ENCODE measurements at regions not wholly inside any gene's neighbourhood (a gene's known extent, or its start where the extent isn't known, plus 50 kb on each side); places are given as distances from the start of the nearest gene placed in this dataset.
"Not testable (repeated sequence)": the region's sequence is repeated elsewhere in the genome, so short reads cannot be mapped to it uniquely, and the experiment has no call there.

DNA sequence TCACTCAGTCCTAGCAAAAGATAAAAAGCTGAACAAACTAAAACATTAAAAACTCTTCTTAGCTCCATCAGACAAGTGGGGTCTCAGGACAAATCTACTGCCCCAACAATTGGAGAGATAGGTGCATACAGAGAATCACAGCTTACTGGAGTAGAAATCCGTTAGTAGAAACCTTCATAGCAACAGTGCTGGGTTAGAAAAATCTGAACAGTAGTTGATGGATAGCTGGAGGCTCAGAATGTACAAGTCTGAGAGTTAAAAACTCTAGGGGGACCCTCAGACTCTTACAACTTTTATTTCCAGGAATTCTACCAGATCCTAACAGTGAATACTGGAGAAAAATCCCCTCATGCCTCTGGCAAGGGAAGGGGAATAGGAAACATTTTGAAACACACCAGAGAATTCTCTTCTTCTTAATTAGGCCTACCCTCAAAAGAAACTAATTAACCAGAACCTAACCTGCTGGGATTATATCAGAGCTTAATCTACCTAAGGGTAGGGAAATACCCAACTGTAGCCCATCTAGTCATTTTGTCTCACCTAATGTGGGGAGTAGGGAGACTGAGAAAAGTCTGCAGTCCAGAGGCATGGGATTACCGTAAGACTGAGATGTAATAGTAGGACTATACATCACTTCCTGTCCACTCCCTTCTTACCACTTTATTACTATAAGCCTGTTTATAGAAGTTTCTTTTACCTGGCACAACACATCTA is 165.0 kb upstream of the CTSO start:
- TF ChIP-seq ZFX (IDR thresholded peaks at IDR 0.05) = no peak
- TF ChIP-seq, protein P1, sequence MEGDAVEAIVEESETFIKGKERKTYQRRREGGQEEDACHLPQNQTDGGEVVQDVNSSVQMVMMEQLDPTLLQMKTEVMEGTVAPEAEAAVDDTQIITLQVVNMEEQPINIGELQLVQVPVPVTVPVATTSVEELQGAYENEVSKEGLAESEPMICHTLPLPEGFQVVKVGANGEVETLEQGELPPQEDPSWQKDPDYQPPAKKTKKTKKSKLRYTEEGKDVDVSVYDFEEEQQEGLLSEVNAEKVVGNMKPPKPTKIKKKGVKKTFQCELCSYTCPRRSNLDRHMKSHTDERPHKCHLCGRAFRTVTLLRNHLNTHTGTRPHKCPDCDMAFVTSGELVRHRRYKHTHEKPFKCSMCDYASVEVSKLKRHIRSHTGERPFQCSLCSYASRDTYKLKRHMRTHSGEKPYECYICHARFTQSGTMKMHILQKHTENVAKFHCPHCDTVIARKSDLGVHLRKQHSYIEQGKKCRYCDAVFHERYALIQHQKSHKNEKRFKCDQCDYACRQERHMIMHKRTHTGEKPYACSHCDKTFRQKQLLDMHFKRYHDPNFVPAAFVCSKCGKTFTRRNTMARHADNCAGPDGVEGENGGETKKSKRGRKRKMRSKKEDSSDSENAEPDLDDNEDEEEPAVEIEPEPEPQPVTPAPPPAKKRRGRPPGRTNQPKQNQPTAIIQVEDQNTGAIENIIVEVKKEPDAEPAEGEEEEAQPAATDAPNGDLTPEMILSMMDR (conservative IDR thresholded peaks at IDR 0.05) = no peak
- no peak overlapping the region for H3K27ac ChIP-seq

DNA sequence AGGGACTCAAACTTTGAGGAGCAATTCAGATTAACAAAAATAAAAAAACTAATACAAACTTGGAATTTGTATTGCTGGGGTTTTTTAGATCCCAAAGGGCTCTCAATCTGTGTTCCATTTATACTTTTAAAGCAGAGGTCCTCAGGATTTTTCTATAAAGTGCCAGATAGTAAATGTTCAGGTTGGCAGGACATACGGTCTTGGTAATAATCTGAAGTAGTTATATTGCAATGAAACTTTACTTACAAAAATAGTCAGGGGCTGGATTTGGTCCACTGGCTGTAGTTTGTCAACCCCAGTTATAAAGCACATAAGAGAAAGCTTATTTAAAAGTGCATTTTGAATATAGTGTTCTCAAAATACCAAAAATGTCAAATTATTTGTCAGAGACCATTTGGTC is 164.1 kb upstream of the CTSO start:
- no peak for TF ChIP-seq ZFX (IDR thresholded peaks at IDR 0.05)
- TF ChIP-seq, protein P1 (conservative IDR thresholded peaks at IDR 0.05) = no peak
- H3K27ac ChIP-seq = no peak overlapping the region

DNA sequence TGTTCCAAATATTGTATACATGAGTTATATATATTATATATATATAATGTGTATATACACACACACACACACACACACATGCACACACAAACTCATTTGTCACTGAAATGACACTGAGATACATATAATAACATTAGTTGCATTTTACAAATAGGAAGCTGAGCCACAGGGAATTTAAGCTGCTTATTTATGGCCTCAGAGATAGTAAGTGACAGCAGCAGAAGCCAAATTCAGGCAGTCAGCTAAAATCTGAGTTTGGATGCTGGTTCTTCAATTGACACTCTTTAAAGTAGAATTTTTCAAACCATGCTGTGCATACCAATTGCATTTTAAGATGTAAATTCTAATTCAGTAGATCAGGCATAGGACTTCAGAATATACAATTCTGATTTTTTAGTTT is 163.3 kb upstream of the CTSO start:
- no peak overlapping the region for H3K27ac ChIP-seq
- TF ChIP-seq, protein P1 (conservative IDR thresholded peaks at IDR 0.05) = no peak
- no peak for TF ChIP-seq ZFX (IDR thresholded peaks at IDR 0.05)

DNA sequence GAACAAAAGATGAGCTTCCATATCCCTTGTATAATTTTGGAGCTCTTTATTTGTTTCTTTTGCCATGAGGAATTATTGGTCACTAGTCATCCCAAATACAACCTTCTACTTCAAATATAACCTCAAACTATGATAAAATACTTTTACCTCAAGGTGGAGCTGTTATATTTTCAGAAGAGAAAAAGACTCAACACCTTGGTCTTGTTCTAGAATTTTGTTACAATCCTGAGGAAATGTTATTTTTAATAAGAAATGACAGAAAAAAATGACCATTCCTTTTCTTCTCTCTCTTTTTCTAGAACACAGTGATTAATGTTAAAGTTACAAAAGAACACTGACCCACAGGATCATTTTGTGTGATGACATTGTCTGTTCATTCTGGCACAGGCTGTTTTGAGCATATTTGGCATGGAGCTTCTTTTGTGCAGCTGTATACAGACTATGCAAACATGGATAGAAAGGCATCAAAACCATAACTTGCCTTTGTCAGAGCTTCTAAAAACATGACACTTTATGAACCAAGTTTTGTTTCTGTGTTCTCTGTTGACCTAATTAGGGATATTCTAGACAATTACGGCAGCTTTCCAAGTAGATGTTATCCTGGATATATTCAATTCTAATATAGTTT is 159.6 kb upstream of the CTSO start:
- no peak overlapping the region for H3K27ac ChIP-seq
- TF ChIP-seq ZFX (IDR thresholded peaks at IDR 0.05) = no peak
- TF ChIP-seq, protein P1 (conservative IDR thresholded peaks at IDR 0.05) = peak; percentile 36

DNA sequence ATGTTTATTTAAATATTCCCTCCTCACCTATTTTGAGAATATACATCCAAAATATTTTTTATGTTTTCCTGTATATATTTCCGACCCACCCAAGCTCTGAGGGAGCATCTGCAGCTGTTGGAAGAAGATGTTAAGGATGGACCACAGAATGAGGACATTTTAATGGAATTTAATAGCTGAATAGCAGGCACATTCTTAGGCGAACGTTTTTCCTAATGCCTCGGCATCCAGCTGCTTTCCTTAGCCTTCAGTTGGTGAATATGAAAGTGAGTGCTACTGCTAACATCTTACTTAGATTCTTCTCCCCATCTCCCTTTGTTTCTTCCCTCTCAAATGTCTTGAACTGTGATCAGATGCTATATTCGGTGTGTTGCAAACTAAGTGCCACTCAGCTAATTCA is 158.0 kb upstream of the CTSO start:
- H3K27ac ChIP-seq = no peak overlapping the region
- no peak for TF ChIP-seq ZFX (IDR thresholded peaks at IDR 0.05)
- TF ChIP-seq, protein P1 (conservative IDR thresholded peaks at IDR 0.05) = no peak

DNA sequence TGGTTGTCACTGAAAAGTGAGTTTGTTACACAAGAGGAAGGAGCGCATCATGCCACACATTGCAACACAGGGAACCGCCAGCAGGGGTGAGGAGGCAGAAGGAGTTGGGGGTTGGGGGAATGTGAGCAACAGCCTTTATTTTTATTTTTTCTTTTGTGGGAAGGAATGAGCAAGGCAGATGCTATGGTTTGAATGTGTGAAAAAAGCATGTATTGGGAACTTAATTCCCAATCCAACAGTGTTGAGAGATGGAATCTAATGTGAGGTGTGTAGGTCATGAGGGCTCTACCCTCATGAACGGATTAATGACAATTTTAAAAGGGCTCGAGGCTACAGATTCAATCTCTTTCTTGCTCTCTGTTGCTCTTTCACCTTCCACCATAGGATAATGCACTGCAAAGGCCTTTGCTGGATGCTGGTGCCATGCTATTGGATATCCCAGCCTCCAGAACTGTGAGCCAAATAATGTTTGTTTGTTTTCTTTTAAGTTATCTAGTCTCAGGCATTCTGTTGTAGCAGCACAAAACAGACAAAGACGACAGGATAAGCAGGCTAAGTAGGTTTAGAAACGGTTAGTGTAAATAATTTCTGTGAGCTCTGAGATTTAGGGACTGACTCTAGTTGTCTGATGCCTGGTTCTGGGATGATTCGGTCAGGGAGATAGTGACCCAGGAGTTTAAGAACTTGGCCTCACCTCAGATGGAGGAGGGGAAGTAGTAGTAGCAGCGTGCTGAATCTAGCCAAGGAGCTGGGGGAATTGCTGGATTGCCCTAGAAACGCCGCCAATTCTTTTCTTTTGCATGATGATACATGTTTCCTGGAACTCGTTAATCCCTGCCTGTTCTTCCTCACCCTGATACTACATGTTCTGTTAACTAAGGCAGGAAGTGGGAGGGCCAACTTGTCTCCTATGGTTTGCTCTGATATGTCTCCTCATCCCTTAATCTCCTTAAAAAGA is 156.6 kb upstream of the CTSO start:
- no peak overlapping the region for H3K27ac ChIP-seq
- TF ChIP-seq ZFX (IDR thresholded peaks at IDR 0.05) = no peak
- TF ChIP-seq, protein P1 (conservative IDR thresholded peaks at IDR 0.05) = peak; percentile 25

DNA sequence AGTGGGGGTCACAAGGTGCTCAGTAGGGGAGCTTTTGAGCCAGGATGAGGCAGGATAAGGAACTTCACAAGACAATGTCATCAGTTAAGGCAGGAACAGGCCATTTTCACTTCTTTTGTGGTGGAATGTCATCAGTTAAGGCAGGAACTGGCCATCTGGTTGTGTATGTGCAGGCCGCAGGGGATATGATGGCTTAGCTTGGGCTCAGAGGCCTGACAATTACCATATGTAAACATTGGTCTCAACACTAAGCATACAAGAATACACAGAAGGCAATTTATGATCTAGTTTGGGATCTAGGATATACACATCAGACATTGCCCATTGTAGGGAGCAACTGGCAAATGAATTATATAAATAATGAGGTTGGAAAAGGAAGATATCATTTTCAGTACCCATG is 155.4 kb upstream of the CTSO start:
- not testable (repeated sequence) for H3K27ac ChIP-seq
